Thyroid gland (tissue), 4 donors: ENCODE measurements at regions not wholly inside any gene's neighbourhood (a gene's known extent, or its start where the extent isn't known, plus 50 kb on each side); places are given as distances from the start of the nearest gene placed in this dataset.
"Not testable (repeated sequence)": the region's sequence is repeated elsewhere in the genome, so short reads cannot be mapped to it uniquely, and the experiment has no call there.

ENCODE experiments used
- DNase-seq, 2 donors: peaks; one replicate each; pipeline ENCODE4 v3.0.0-alpha.2; 2019
- H3K27ac ChIP-seq, 3 donors: fragments of 200-600 bp; sonication (generic); 1 replicate in 2 of 3; 2 replicates in 1 of 3; pipeline ENCODE4 v1.5.1; 2016 to 2019; ENCODE audit warnings: mild to moderate bottlenecking in 1 of 3, moderate library complexity in 1 of 3
- H3K27me3 ChIP-seq: fragments of 200-600 bp; sonication (generic); one replicate; pipeline ENCODE4 v1.5.1; 2019
- H3K36me3 ChIP-seq, 2 donors: fragments of 200-600 bp; sonication (generic); one replicate each; pipeline ENCODE4 v1.5.1; 2016 to 2019
- H3K4me1 ChIP-seq, 2 donors: fragments of 200-600 bp; sonication (generic); one replicate each; pipeline ENCODE4 v1.5.1; 2017 to 2019
- H3K4me3 ChIP-seq, 3 donors: fragments of 200-600 bp; sonication (generic); replicated peaks in 1 of 3; 1 replicate in 2 of 3; 2 replicates in 1 of 3; pipeline ENCODE4 v1.5.1; 2016; ENCODE audit warnings: mild to moderate bottlenecking in 1 of 3
- H3K9me3 ChIP-seq: fragments of 200-600 bp; sonication (generic); one replicate; pipeline ENCODE4 v1.5.1; 2017
- CTCF ChIP-seq, 6 experiments: fragments of 200-600 bp in 3 of 6; fragments of 450-650 bp in 3 of 6; sonication (generic) in 3 of 6; IDR thresholded peaks; one replicate each; pipeline ENCODE4 v1.5.1; 2016 to 2019; ENCODE audit warnings: antibody characterized with exemption in 6 of 6, mild to moderate bottlenecking in 2 of 6, inconsistent platforms in 1 of 6, moderate library complexity in 1 of 6
- POLR2A ChIP-seq, 2 donors: fragments of 450-650 bp; IDR thresholded peaks; one replicate each; pipeline ENCODE4 v1.6.1; 2017; ENCODE audit warnings: antibody characterized with exemption in 2 of 2, mild to moderate bottlenecking in 2 of 2, moderate library complexity in 1 of 2
- WGBS, 2 donors: methylation state at CpG; one replicate each; pipeline ENCODE4 v1.1.5; 2017; 5-methylcytosine and 5-hydroxymethylcytosine counted together
- intact Hi-C: fragments of 100-400 bp; cut with DNase I; formaldehyde crosslinking; loops from one replicate; pipeline ENCODE4 v1.15.1; 2023

GRCh38 chr2:107747964-107748583 lies 78.6 kb upstream of the RGPD4 start:
- Histone ChIP-seq H3K4me1 (no peaks in the 10 kb centered on the region), H3K27me3 (no peaks in the 10 kb centered on the region), H3K9me3 (no peaks in the 10 kb centered on the region), H3K36me3 (no peaks in the 10 kb centered on the region), H3K27ac (no peak overlapping the region), H3K4me3 (no peak overlapping the region)
- WGBS, 2 donors = 94 to 98% methylated on average over 15 of the region's 15 CpGs
- TF ChIP-seq POLR2A (IDR thresholded peaks at IDR 0.05) = no peak
- no peak for TF ChIP-seq CTCF (IDR thresholded peaks at IDR 0.05)
- intact Hi-C loops = no loop called here
- no peak for DNase-seq

GRCh38 chr2:107751936-107752335 lies 74.8 kb upstream of the RGPD4 start:
- TF ChIP-seq CTCF (IDR thresholded peaks at IDR 0.05) (no peak), POLR2A (IDR thresholded peaks at IDR 0.05) (no peak)
- H3K27ac ChIP-seq = no peak overlapping the region
- H3K36me3 ChIP-seq = no peaks in the 10 kb centered on the region
- no peak overlapping the region for H3K4me3 ChIP-seq
- H3K27me3 ChIP-seq = no peaks in the 10 kb centered on the region
- DNase-seq = no peak
- no peaks in the 10 kb centered on the region for H3K4me1 ChIP-seq
- H3K9me3 ChIP-seq = no peaks in the 10 kb centered on the region
- WGBS, 2 donors = 72 to 92% methylated on average over 3 of the region's 3 CpGs
- intact Hi-C loops = no loop called here

- WGBS, 2 donors = 91 to 92% methylated on average over 8 of the region's 8 CpGs
Observed at GRCh38 chr2:107753806-107754205, 72.9 kb upstream of the RGPD4 start.

GRCh38 chr2:107757223-107757622 lies 69.5 kb upstream of the RGPD4 start:
- intact Hi-C loops = no loop called here
- H3K4me3 ChIP-seq = no peak overlapping the region
- no peak overlapping the region for H3K27ac ChIP-seq
- no peaks in the 10 kb centered on the region for H3K4me1 ChIP-seq
- no peaks in the 10 kb centered on the region for H3K36me3 ChIP-seq
- no peaks in the 10 kb centered on the region for H3K27me3 ChIP-seq
- WGBS, 2 donors = 85 to 87% methylated on average over 5 of the region's 5 CpGs
- no peaks in the 10 kb centered on the region for H3K9me3 ChIP-seq
- no peak for TF ChIP-seq POLR2A (IDR thresholded peaks at IDR 0.05)
- no peak for DNase-seq

More at GRCh38 chr2:107753806-107754205, 72.9 kb upstream of the RGPD4 start:
- H3K36me3 ChIP-seq, H3K4me3 ChIP-seq, DNase-seq, H3K4me1 ChIP-seq, H3K9me3 ChIP-seq, H3K27ac ChIP-seq, H3K27me3 ChIP-seq, intact Hi-C loops: not testable (repeated sequence)

- no peaks in the 10 kb centered on the region for H3K27me3 ChIP-seq
- intact Hi-C loops = no loop called here
- no peak for DNase-seq
- H3K9me3 ChIP-seq = no peaks in the 10 kb centered on the region
- H3K4me1 ChIP-seq = no peaks in the 10 kb centered on the region
- TF ChIP-seq POLR2A (IDR thresholded peaks at IDR 0.05) (no peak), CTCF (IDR thresholded peaks at IDR 0.05) (no peak)
- H3K27ac ChIP-seq = no peak overlapping the region
- no peaks in the 10 kb centered on the region for H3K36me3 ChIP-seq
- no peak overlapping the region for H3K4me3 ChIP-seq
- WGBS, 2 donors = 89 to 94% methylated on average over 5 of the region's 5 CpGs
Observed at GRCh38 chr2:107760620-107761364, 65.9 kb upstream of the RGPD4 start.

GRCh38 chr2:107772353-107772752 lies 54.3 kb upstream of the RGPD4 start:
- Histone ChIP-seq H3K27ac (no peak overlapping the region), H3K4me3 (no peak overlapping the region), H3K9me3 (no peaks in the 10 kb centered on the region), H3K4me1 (no peaks in the 10 kb centered on the region), H3K27me3 (no peaks in the 10 kb centered on the region), H3K36me3 (no peaks in the 10 kb centered on the region)
- TF ChIP-seq CTCF (IDR thresholded peaks at IDR 0.05) = no peak
- TF ChIP-seq POLR2A (IDR thresholded peaks at IDR 0.05) = no peak
- WGBS, 2 donors = 90 to 93% methylated on average over 5 of the region's 5 CpGs
- intact Hi-C loops = no loop called here
- no peak for DNase-seq
